ENCODE measurements at regions not wholly inside any gene's neighbourhood (a gene's known extent, or its start where the extent isn't known, plus 50 kb on each side); places are given as distances from the start of the nearest gene placed in this dataset.

DNA sequence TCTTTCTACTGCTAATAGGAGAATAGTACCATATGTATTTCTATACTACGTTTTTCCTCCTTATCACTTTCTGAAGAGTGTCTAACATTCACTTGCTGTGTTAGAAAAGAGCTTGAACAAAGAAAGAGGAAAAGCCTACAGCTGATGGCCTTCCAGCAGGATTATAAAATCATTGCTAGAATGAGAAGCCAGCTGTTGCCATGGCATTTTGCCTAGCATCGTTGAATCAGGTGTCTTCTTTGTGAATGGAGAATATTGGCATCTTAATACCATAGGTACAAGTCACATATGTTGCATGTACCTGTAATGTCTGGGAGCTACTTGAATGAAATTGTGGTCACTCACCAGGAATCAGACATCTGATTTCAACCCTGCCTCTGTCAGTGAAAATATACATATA is 1174.9 kb downstream of the PCDH17 start:
- Histone ChIP-seq H3K36me3 (ENCODE audit: insufficient read depth, low read length) (no peaks in the 10 kb centered on the region), H3K27me3 (ENCODE audit: control insufficient read depth in 1 of 2, insufficient read depth in 2 of 2, low read length in 2 of 2) (no peaks in the 10 kb centered on the region), H3K9me3 (ENCODE audit: low read length) (no peaks in the 10 kb centered on the region), H3K4me1 (ENCODE audit: insufficient read depth, low read length) (no peaks in the 10 kb centered on the region), H3K9ac (ENCODE audit: low read length) (no peak overlapping the region), H3K27ac (ENCODE audit: low read depth, low read length) (no peak overlapping the region), H3K4me3 (ENCODE audit: low read depth in 1 of 2, low read length in 2 of 2) (no peak overlapping the region)

DNA sequence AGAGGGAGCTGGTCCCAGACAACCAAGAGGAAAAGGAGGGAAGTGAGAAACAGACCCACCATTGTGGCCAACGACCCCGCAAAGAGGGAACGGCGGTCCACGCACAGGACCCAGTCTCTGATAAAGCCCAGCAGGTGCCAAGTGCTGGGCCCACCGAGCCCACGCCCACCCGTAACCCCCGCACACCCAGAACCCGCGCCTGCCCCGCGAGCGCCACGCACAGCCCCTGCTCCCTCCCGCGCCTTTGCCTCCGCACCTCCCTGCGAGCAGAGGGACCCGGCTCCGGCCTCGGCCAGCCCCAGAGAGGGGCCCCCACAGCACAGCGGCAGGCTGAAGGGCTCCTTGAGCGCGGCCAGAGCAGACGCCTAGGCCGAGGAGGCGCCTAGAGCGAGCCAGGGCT is 1192.2 kb downstream of the PCDH17 start:
- H3K4me1 ChIP-seq (ENCODE audit: insufficient read depth, low read length): no peaks in the 10 kb centered on the region
- no peaks in the 10 kb centered on the region for H3K9me3 ChIP-seq (ENCODE audit: low read length)
- no peak overlapping the region for H3K4me3 ChIP-seq (ENCODE audit: low read depth in 1 of 2, low read length in 2 of 2)
- no peaks in the 10 kb centered on the region for H3K27me3 ChIP-seq (ENCODE audit: control insufficient read depth in 1 of 2, insufficient read depth in 2 of 2, low read length in 2 of 2)
- H3K36me3 ChIP-seq (ENCODE audit: insufficient read depth, low read length): no peaks in the 10 kb centered on the region
- H3K9ac ChIP-seq (ENCODE audit: low read length): no peak overlapping the region
- H3K27ac ChIP-seq (ENCODE audit: low read depth, low read length): no peak overlapping the region

DNA sequence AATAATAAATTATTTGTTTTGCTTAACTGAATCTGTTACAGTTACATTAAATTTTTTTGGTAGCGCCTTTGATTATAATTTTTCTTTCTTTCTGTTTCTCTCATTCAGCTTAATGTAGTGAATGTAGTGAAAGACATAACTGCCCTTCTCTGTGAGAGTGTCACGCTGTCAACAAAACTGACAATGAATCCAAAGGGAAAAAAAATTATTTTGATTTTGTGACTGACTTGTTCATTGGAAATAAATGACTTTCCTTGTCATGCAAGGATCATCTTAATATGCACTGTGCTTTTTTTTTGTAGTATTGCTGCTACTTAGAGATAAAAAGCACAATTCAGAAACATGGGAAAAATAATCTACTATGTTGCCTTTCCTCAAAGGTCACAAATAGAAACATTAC is 1196.4 kb downstream of the PCDH17 start:
- Histone ChIP-seq H3K9ac (ENCODE audit: low read length) (no peak overlapping the region), H3K4me1 (ENCODE audit: insufficient read depth, low read length) (no peaks in the 10 kb centered on the region)

DNA sequence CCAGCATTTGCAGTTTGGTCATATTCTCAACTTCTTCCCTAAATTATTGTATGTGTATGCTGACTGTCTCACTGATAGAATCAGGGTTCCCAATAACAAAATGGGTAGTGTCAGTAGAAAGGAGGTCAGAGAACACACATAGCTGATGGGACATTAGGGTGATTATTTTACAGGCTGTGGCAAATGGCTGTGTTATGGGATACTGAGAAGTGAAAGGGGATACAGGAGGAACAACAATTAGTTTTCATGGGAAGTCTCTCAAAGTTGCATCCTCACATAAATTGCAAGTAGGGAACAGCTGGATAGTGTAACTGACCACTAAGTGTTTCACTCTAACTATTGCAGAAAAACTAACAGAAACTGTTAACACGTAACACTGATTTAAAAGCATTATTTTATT is 1199.3 kb downstream of the PCDH17 start:
- no peaks in the 10 kb centered on the region for H3K4me1 ChIP-seq (ENCODE audit: insufficient read depth, low read length)
- no peak overlapping the region for H3K9ac ChIP-seq (ENCODE audit: low read length)
- no peaks in the 10 kb centered on the region for H3K9me3 ChIP-seq (ENCODE audit: low read length)
- no peaks in the 10 kb centered on the region for H3K27me3 ChIP-seq (ENCODE audit: control insufficient read depth in 1 of 2, insufficient read depth in 2 of 2, low read length in 2 of 2)
- no peaks in the 10 kb centered on the region for H3K36me3 ChIP-seq (ENCODE audit: insufficient read depth, low read length)
- no peak overlapping the region for H3K4me3 ChIP-seq (ENCODE audit: low read depth in 1 of 2, low read length in 2 of 2)
- H3K27ac ChIP-seq (ENCODE audit: low read depth, low read length): no peak overlapping the region

More for the DNA sequence above, 1196.4 kb downstream of the PCDH17 start:
- Histone ChIP-seq H3K27me3 (ENCODE audit: control insufficient read depth in 1 of 2, insufficient read depth in 2 of 2, low read length in 2 of 2) (no peaks in the 10 kb centered on the region), H3K36me3 (ENCODE audit: insufficient read depth, low read length) (no peaks in the 10 kb centered on the region), H3K4me3 (ENCODE audit: low read depth in 1 of 2, low read length in 2 of 2) (no peak overlapping the region), H3K9me3 (ENCODE audit: low read length) (no peaks in the 10 kb centered on the region), H3K27ac (ENCODE audit: low read depth, low read length) (no peak overlapping the region)

DNA sequence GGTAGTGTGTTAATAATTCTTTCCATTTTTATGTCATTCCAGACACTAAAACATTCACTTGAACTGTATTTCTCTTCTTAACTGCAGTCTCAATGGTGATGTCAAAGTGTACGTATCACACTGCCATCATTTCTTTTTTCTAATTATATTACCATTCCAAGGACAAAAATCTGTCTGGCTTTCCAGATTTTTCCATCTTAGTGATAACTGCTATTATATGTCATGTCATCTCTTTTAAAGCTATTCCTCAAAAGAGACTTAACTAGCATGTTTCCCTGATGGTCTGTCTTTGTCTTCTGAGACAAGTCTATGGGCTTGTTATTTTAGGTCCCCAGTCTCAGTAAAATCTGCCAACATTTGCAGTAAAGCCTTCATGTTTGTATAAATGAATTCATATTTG is 1207.1 kb downstream of the PCDH17 start:
- no peaks in the 10 kb centered on the region for H3K36me3 ChIP-seq (ENCODE audit: insufficient read depth, low read length)

DNA sequence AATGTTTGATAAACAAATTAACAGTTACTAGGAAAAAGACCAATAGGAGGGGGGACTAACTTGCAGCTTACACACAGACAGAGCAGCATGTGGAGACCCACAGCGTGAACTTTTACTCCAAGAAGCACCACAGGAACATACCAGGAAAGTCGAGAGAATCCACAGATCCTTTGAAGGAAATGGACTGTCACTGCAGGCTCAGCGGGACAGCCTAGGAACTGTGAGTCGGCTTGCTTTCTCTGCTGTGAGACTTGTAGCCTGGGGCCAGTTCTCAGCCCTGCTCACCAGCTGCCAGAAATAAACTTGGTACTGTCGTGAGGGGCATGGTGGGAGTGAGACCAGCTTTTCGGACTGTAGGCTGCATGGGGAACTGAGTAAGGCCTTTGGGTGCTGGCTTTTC is 1211.5 kb downstream of the PCDH17 start:
- Histone ChIP-seq H3K36me3 (ENCODE audit: insufficient read depth, low read length) (no peaks in the 10 kb centered on the region), H3K9ac (ENCODE audit: low read length) (no peak overlapping the region), H3K9me3 (ENCODE audit: low read length) (no peaks in the 10 kb centered on the region), H3K27me3 (ENCODE audit: control insufficient read depth in 1 of 2, insufficient read depth in 2 of 2, low read length in 2 of 2) (no peaks in the 10 kb centered on the region), H3K4me3 (ENCODE audit: low read depth in 1 of 2, low read length in 2 of 2) (no peak overlapping the region), H3K27ac (ENCODE audit: low read depth, low read length) (no peak overlapping the region), H3K4me1 (ENCODE audit: insufficient read depth, low read length) (no peaks in the 10 kb centered on the region)

More for the DNA sequence above, 1207.1 kb downstream of the PCDH17 start:
- Histone ChIP-seq H3K27me3 (ENCODE audit: control insufficient read depth in 1 of 2, insufficient read depth in 2 of 2, low read length in 2 of 2) (no peaks in the 10 kb centered on the region), H3K9ac (ENCODE audit: low read length) (no peak overlapping the region), H3K4me3 (ENCODE audit: low read depth in 1 of 2, low read length in 2 of 2) (no peak overlapping the region), H3K4me1 (ENCODE audit: insufficient read depth, low read length) (no peaks in the 10 kb centered on the region), H3K27ac (ENCODE audit: low read depth, low read length) (no peak overlapping the region), H3K9me3 (ENCODE audit: low read length) (no peaks in the 10 kb centered on the region)

DNA sequence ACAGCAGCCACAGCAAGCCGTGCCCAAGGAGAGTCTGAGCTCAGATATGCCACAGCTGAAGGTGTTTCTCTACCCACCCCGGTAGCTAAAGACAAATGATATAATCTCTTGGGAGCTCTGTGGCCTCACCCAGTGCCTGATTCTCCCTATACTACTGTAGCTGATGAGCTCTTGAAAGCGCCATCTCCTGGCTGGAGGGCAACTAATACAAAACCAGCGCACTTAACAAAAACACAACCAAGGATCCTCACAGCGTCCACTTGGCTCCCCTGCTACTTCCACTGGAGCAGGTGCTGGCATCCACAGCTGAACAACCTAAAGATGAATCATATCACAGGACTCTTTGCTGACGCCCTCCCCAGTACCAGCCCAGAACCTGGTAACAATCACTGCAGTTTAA is 1212.0 kb downstream of the PCDH17 start:
- no peak overlapping the region for H3K9ac ChIP-seq (ENCODE audit: low read length)
- no peaks in the 10 kb centered on the region for H3K4me1 ChIP-seq (ENCODE audit: insufficient read depth, low read length)
- H3K36me3 ChIP-seq (ENCODE audit: insufficient read depth, low read length): no peaks in the 10 kb centered on the region
- H3K27ac ChIP-seq (ENCODE audit: low read depth, low read length): no peak overlapping the region
- H3K27me3 ChIP-seq (ENCODE audit: control insufficient read depth in 1 of 2, insufficient read depth in 2 of 2, low read length in 2 of 2): no peaks in the 10 kb centered on the region
- no peak overlapping the region for H3K4me3 ChIP-seq (ENCODE audit: low read depth in 1 of 2, low read length in 2 of 2)
- no peaks in the 10 kb centered on the region for H3K9me3 ChIP-seq (ENCODE audit: low read length)

DNA sequence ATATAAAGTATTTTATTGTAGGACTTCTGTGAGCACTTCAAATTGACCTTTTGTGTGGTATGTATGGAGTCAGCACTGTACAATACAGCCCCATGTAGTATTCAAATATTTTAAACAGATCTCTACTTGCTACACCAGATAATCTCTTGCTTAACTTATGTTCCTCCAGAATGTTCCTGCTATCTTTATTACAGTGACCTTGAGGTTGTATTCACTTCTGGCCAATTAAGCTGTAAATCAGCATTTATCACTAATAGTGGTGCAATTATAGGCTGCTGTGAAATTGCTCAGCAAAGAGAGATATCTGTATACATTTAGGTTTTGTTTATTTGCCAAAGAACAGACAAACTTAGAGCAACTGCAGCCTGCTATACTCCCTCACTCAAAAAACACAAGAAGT is 1218.6 kb downstream of the PCDH17 start:
- H3K36me3 ChIP-seq (ENCODE audit: insufficient read depth, low read length): no peaks in the 10 kb centered on the region
- H3K27me3 ChIP-seq (ENCODE audit: control insufficient read depth in 1 of 2, insufficient read depth in 2 of 2, low read length in 2 of 2): no peaks in the 10 kb centered on the region
- H3K9me3 ChIP-seq (ENCODE audit: low read length): no peaks in the 10 kb centered on the region
- no peak overlapping the region for H3K27ac ChIP-seq (ENCODE audit: low read depth, low read length)
- H3K4me1 ChIP-seq (ENCODE audit: insufficient read depth, low read length): no peaks in the 10 kb centered on the region
- no peak overlapping the region for H3K9ac ChIP-seq (ENCODE audit: low read length)
- no peak overlapping the region for H3K4me3 ChIP-seq (ENCODE audit: low read depth in 1 of 2, low read length in 2 of 2)

DNA sequence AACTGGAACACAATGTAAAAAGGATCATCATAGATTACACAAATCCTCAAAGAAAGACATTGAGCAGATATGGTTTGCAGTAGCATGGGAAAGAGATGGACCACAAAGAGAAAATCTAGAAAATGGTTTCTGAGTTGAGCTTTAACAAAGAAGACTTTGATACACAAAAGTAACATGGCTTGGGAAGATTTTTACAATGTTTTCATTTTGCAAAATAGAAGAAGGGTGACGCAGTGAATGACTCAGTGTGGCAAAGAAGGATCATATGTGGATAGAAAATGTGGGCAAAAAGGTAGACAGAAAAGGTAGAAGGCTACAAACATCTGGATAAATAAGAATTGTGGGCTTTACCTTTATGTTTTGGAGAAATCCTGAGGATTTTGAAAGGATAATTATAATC is 1220.5 kb downstream of the PCDH17 start:
- Histone ChIP-seq H3K27ac (ENCODE audit: low read depth, low read length) (no peak overlapping the region), H3K4me3 (ENCODE audit: low read depth in 1 of 2, low read length in 2 of 2) (no peak overlapping the region), H3K4me1 (ENCODE audit: insufficient read depth, low read length) (no peaks in the 10 kb centered on the region), H3K9me3 (ENCODE audit: low read length) (no peaks in the 10 kb centered on the region), H3K27me3 (ENCODE audit: control insufficient read depth in 1 of 2, insufficient read depth in 2 of 2, low read length in 2 of 2) (no peaks in the 10 kb centered on the region), H3K36me3 (ENCODE audit: insufficient read depth, low read length) (no peaks in the 10 kb centered on the region), H3K9ac (ENCODE audit: low read length) (no peak overlapping the region)

DNA sequence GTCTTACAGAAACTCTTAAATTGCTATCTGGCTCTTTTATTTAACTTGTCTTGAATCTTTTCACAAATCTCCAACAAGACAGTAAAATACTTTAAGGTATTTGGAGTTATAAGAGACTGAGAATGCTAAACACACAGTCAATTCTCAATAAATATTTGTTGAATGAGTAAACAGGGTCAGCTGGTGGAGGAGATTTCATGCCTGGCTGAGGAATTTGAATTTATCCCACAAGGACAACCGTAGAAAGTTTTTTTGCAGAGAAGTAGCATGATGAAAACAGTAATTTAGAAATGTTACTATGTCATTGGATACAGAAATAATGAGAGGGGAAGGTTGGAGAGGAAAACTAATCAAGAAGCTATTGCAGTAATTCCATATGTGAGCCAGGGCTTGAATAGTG is 1223.7 kb downstream of the PCDH17 start:
- no peak overlapping the region for H3K27ac ChIP-seq (ENCODE audit: low read depth, low read length)
- no peaks in the 10 kb centered on the region for H3K4me1 ChIP-seq (ENCODE audit: insufficient read depth, low read length)
- H3K36me3 ChIP-seq (ENCODE audit: insufficient read depth, low read length): no peaks in the 10 kb centered on the region
- H3K27me3 ChIP-seq (ENCODE audit: control insufficient read depth in 1 of 2, insufficient read depth in 2 of 2, low read length in 2 of 2): no peaks in the 10 kb centered on the region
- no peak overlapping the region for H3K9ac ChIP-seq (ENCODE audit: low read length)
- H3K4me3 ChIP-seq (ENCODE audit: low read depth in 1 of 2, low read length in 2 of 2): no peak overlapping the region
- no peaks in the 10 kb centered on the region for H3K9me3 ChIP-seq (ENCODE audit: low read length)

DNA sequence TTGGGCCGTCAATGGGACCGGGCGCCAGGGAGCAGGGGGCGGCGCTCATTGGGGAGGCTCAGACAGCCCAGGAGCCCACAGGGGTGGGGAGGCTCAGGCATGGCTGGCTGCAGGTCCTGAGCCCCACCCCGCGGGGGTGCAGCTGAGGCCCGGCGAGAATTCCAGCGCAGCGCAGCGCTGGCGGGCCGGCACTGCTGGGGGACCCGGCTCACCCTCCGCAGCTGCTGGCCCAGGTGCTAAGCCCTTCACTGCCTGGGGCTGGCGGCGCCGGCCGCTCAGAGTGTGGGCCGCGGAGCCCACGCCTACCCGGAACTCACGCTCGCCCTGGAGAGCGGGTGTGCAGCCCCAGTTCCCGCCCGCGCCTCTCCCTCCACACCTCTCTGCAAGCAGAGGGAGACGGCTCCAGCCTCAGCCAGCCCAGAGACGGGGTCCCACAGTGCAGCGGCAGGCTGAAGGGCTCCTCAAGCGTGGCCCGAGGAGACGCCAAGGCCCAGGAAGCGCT is 1227.4 kb downstream of the PCDH17 start:
- H3K27ac ChIP-seq (ENCODE audit: low read depth, low read length): no peak overlapping the region
- no peaks in the 10 kb centered on the region for H3K4me1 ChIP-seq (ENCODE audit: insufficient read depth, low read length)
- H3K4me3 ChIP-seq (ENCODE audit: low read depth in 1 of 2, low read length in 2 of 2): no peak overlapping the region
- H3K36me3 ChIP-seq (ENCODE audit: insufficient read depth, low read length): no peaks in the 10 kb centered on the region
- H3K9me3 ChIP-seq (ENCODE audit: low read length): no peaks in the 10 kb centered on the region
- no peaks in the 10 kb centered on the region for H3K27me3 ChIP-seq (ENCODE audit: control insufficient read depth in 1 of 2, insufficient read depth in 2 of 2, low read length in 2 of 2)
- no peak overlapping the region for H3K9ac ChIP-seq (ENCODE audit: low read length)

DNA sequence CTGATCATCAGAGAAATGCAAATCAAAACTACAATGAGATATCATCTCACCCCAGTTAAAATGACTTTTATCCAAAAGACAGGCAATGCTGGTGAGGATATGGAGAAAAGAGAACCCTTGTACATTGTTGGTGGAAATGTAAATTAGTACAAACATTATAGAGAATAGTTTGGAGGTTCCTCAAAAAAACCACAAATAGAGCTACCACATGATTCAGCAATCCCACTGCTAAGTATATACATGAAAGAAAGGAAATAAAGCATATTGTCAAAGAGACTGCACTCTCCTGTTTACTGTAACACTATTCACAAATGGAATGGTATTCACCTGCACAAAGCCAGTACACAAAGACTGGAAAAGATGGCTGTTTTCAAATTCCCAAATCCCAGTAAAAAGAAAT is 1233.7 kb downstream of the PCDH17 start:
- Histone ChIP-seq H3K9ac (ENCODE audit: low read length) (no peak overlapping the region), H3K27me3 (ENCODE audit: control insufficient read depth in 1 of 2, insufficient read depth in 2 of 2, low read length in 2 of 2) (no peaks in the 10 kb centered on the region), H3K4me3 (ENCODE audit: low read depth in 1 of 2, low read length in 2 of 2) (no peak overlapping the region), H3K27ac (ENCODE audit: low read depth, low read length) (no peak overlapping the region), H3K36me3 (ENCODE audit: insufficient read depth, low read length) (no peaks in the 10 kb centered on the region), H3K4me1 (ENCODE audit: insufficient read depth, low read length) (no peaks in the 10 kb centered on the region), H3K9me3 (ENCODE audit: low read length) (no peaks in the 10 kb centered on the region)
